MM.1S (cell line): ENCODE measurements at regions not wholly inside any gene's neighbourhood (a gene's known extent, or its start where the extent isn't known, plus 50 kb on each side); places are given as distances from the start of the nearest gene placed in this dataset.

Experiments used
- DNase-seq: peaks from one replicate; pipeline ENCODE4 v3.0.0-alpha.2; 2015
- H2AFZ ChIP-seq: fragments of 300-600 bp; sonication (generic); 2 replicates; pipeline ENCODE4 v1.6.0; 2016; ENCODE audit warnings: antibody characterized with exemption, low read length
- H3F3A ChIP-seq: fragments of 300-600 bp; sonication (generic); 2 replicates; pipeline ENCODE4 v1.6.1; 2016; ENCODE audit warnings: mild to moderate bottlenecking, antibody characterized with exemption, low read length, moderate library complexity, mixed read lengths; ENCODE audit not compliant: insufficient read depth
- H3K27ac ChIP-seq: fragments of 300-600 bp; sonication (generic); 2 replicates; pipeline ENCODE4 v1.5.1; 2016; ENCODE audit warnings: mild to moderate bottlenecking, low read length
- H3K27me3 ChIP-seq: fragments of 300-600 bp; sonication (generic); replicated peaks from 2 replicates; pipeline ENCODE4 v1.6.0; 2016; ENCODE audit warnings: low read length; ENCODE audit not compliant: insufficient read depth
- H3K36me3 ChIP-seq: fragments of 300-600 bp; sonication (generic); replicated peaks from 2 replicates; pipeline ENCODE4 v1.6.1; 2016; ENCODE audit warnings: mild to moderate bottlenecking, low read length, mixed read lengths; ENCODE audit not compliant: insufficient read depth
- H3K4me1 ChIP-seq: fragments of 300-600 bp; sonication (generic); 2 replicates; pipeline ENCODE4 v1.6.1; 2016; ENCODE audit warnings: low read length, mixed read lengths
- H3K4me2 ChIP-seq: fragments of 300-600 bp; sonication (generic); 2 replicates; pipeline ENCODE4 v1.6.0; 2016; ENCODE audit warnings: low read depth, low read length
- H3K4me3 ChIP-seq: fragments of 300-600 bp; sonication (generic); 2 replicates; pipeline ENCODE4 v1.5.1; 2016; ENCODE audit warnings: low read length, mixed read lengths
- H3K79me2 ChIP-seq: fragments of 300-600 bp; sonication (generic); 2 replicates; pipeline ENCODE4 v1.6.1; 2016; ENCODE audit warnings: mixed run types, low read length, mixed read lengths
- H3K9ac ChIP-seq: fragments of 300-600 bp; sonication (generic); 2 replicates; pipeline ENCODE4 v1.6.1; 2016; ENCODE audit warnings: low read length, mixed read lengths
- H3K9me2 ChIP-seq: fragments of 300-600 bp; sonication (generic); replicated peaks from 2 replicates; pipeline ENCODE4 v1.6.1; 2016; ENCODE audit warnings: mild to moderate bottlenecking, low read length, mixed read lengths; ENCODE audit not compliant: insufficient read depth
- H3K9me3 ChIP-seq: fragments of 300-600 bp; sonication (generic); replicated peaks from 2 replicates; pipeline ENCODE4 v1.6.1; 2016; ENCODE audit warnings: mild to moderate bottlenecking, low read length, mixed read lengths; ENCODE audit not compliant: insufficient read depth
- H4K20me1 ChIP-seq: fragments of 300-600 bp; sonication (generic); 2 replicates; pipeline ENCODE4 v1.6.1; 2016; ENCODE audit warnings: mild to moderate bottlenecking, low read length, moderate library complexity, mixed read lengths; ENCODE audit not compliant: insufficient read depth
- CTCF ChIP-seq: fragments of 300-600 bp; sonication (generic); IDR thresholded peaks from 2 replicates; pipeline ENCODE4 v1.5.1; 2016; ENCODE audit warnings: antibody characterized with exemption, low read length, mixed read lengths
- EZH2 ChIP-seq: fragments of 300-600 bp; sonication (generic); optimal IDR thresholded peaks from 2 replicates; pipeline ENCODE3; 2017; ENCODE audit warnings: low read depth, mild to moderate bottlenecking, antibody characterized with exemption, low read length, mixed read lengths
- EZH2phosphoT487 ChIP-seq: fragments of 300-600 bp; sonication (generic); IDR thresholded peaks from 2 replicates; pipeline ENCODE4 v1.6.1; 2018; ENCODE audit warnings: antibody characterized with exemption, low read length

- no peaks in the 10 kb centered on the region for H3K79me2 ChIP-seq
- H3K9ac ChIP-seq, result no peak overlapping the region
- no peaks in the 10 kb centered on the region for H3K4me1 ChIP-seq
- H4K20me1 ChIP-seq, result no peaks in the 10 kb centered on the region
- no peak for DNase-seq
- no peaks in the 10 kb centered on the region for H3K9me2 ChIP-seq
- no peak overlapping the region for H3K27ac ChIP-seq
- H3K4me2 ChIP-seq, result no peak overlapping the region
- no peak overlapping the region for H3K4me3 ChIP-seq
- no peak for TF ChIP-seq EZH2phosphoT487
- no peak for TF ChIP-seq EZH2
- TF ChIP-seq CTCF, result no peak
- no peaks in the 10 kb centered on the region for H3K27me3 ChIP-seq
- no peaks in the 10 kb centered on the region for H3F3A ChIP-seq
- no peaks in the 10 kb centered on the region for H3K36me3 ChIP-seq
- no peaks in the 10 kb centered on the region for H3K9me3 ChIP-seq
- no peak overlapping the region for H2AFZ ChIP-seq
Observed at GRCh38 chr15:98134905-98135304, 174.4 kb downstream of the ARRDC4 start.

- H2AFZ ChIP-seq, result no peak overlapping the region
- no peak for TF ChIP-seq EZH2phosphoT487
- no peak for TF ChIP-seq EZH2
- no peak for TF ChIP-seq CTCF
- H3K36me3 ChIP-seq, result no peaks in the 10 kb centered on the region
- no peaks in the 10 kb centered on the region for H3K79me2 ChIP-seq
- no peaks in the 10 kb centered on the region for H3K27me3 ChIP-seq
- DNase-seq, result no peak
- no peaks in the 10 kb centered on the region for H3K4me1 ChIP-seq
- H3K9ac ChIP-seq, result no peak overlapping the region
- no peaks in the 10 kb centered on the region for H3K9me3 ChIP-seq
- H3K4me2 ChIP-seq, result no peak overlapping the region
- no peak overlapping the region for H3K27ac ChIP-seq
- no peak overlapping the region for H3K4me3 ChIP-seq
- no peaks in the 10 kb centered on the region for H3F3A ChIP-seq
- no peaks in the 10 kb centered on the region for H3K9me2 ChIP-seq
- H4K20me1 ChIP-seq, result no peaks in the 10 kb centered on the region
Observed at GRCh38 chr15:98138910-98139309, 178.4 kb downstream of the ARRDC4 start.

GRCh38 chr15:98139337-98139736 lies 178.8 kb downstream of the ARRDC4 start:
- no peaks in the 10 kb centered on the region for H3K9me3 ChIP-seq
- H3K36me3 ChIP-seq, result no peaks in the 10 kb centered on the region
- H3K27ac ChIP-seq, result no peak overlapping the region
- no peak overlapping the region for H3K9ac ChIP-seq
- no peak overlapping the region for H2AFZ ChIP-seq
- H3K4me2 ChIP-seq, result no peak overlapping the region
- H3F3A ChIP-seq, result no peaks in the 10 kb centered on the region
- no peaks in the 10 kb centered on the region for H3K27me3 ChIP-seq
- no peak for DNase-seq
- no peaks in the 10 kb centered on the region for H3K4me1 ChIP-seq
- no peaks in the 10 kb centered on the region for H3K79me2 ChIP-seq
- H3K9me2 ChIP-seq, result no peaks in the 10 kb centered on the region
- no peak overlapping the region for H3K4me3 ChIP-seq
- TF ChIP-seq EZH2 (no peak), EZH2phosphoT487 (no peak), CTCF (no peak)
- no peaks in the 10 kb centered on the region for H4K20me1 ChIP-seq
